NOMO-1 treated with DMSO at 0.1 percent for 48 hours (cell line): ENCODE measurements at regions not wholly inside any gene's neighbourhood (a gene's known extent, or its start where the extent isn't known, plus 50 kb on each side); places are given as distances from the start of the nearest gene placed in this dataset.

ENCODE experiments used
- DNase-seq: peaks from one replicate; lab custom pipeline; 2025; ENCODE audit not compliant: unreplicated experiment; lab: John Stamatoyannopoulos, UW

GRCh38 chr5:174189654-174190541, 144.4 kb downstream of the NSG2 start:
- DNase-seq, result no peak

- DNase-seq, result no peak
Measured at GRCh38 chr5:174191076-174191475, 145.6 kb downstream of the NSG2 start.

GRCh38 chr5:174191850-174192655, 146.5 kb downstream of the NSG2 start:
- DNase-seq, result no peak

- no peak for DNase-seq
Measured at GRCh38 chr5:174192901-174193300, 147.4 kb downstream of the NSG2 start.

- no peak for DNase-seq
Measured at GRCh38 chr5:174195517-174195916, 150.0 kb downstream of the NSG2 start.

- no peak for DNase-seq
Measured at GRCh38 chr5:174197929-174198328, 152.4 kb downstream of the NSG2 start.

GRCh38 chr5:174198541-174198940, 153.0 kb downstream of the NSG2 start:
- no peak for DNase-seq

GRCh38 chr5:174202996-174203395, 157.5 kb downstream of the NSG2 start:
- DNase-seq, result no peak

GRCh38 chr5:174204535-174205313, 159.2 kb downstream of the NSG2 start:
- no peak for DNase-seq

- DNase-seq, result no peak
Measured at GRCh38 chr5:174205939-174206338, 160.4 kb downstream of the NSG2 start.

GRCh38 chr5:174210596-174211276, 165.2 kb downstream of the NSG2 start:
- no peak for DNase-seq

GRCh38 chr5:174211277-174211626, 165.7 kb downstream of the NSG2 start:
- DNase-seq, result no peak

GRCh38 chr5:174217527-174217926, 172.0 kb downstream of the NSG2 start:
- DNase-seq, result no peak

- DNase-seq, result no peak
Measured at GRCh38 chr5:174218162-174218561, 172.7 kb downstream of the NSG2 start.

GRCh38 chr5:174220417-174220816, 174.9 kb downstream of the NSG2 start:
- no peak for DNase-seq

- no peak for DNase-seq
Measured at GRCh38 chr5:174221436-174221835, 175.9 kb downstream of the NSG2 start.

GRCh38 chr5:174221946-174222345, 176.4 kb downstream of the NSG2 start:
- no peak for DNase-seq

- DNase-seq, result no peak
Measured at GRCh38 chr5:174222891-174223290, 177.4 kb downstream of the NSG2 start.

GRCh38 chr5:174223355-174223754, 177.8 kb downstream of the NSG2 start:
- DNase-seq, result no peak

- DNase-seq, result no peak
Measured at GRCh38 chr5:174229068-174229467, 183.6 kb downstream of the NSG2 start.
